GM12801 (cell line): ENCODE measurements at regions not wholly inside any gene's neighbourhood (a gene's known extent, or its start where the extent isn't known, plus 50 kb on each side); places are given as distances from the start of the nearest gene placed in this dataset.

Experiments used
- TF ChIP-seq, protein P1 (sequence below): IDR thresholded peaks from one replicate; pipeline ENCODE4 v1.5.1; 2011; ENCODE audit warnings: control low read depth; ENCODE audit not compliant: insufficient read length; ENCODE audit errors: extremely low read depth

DNA sequence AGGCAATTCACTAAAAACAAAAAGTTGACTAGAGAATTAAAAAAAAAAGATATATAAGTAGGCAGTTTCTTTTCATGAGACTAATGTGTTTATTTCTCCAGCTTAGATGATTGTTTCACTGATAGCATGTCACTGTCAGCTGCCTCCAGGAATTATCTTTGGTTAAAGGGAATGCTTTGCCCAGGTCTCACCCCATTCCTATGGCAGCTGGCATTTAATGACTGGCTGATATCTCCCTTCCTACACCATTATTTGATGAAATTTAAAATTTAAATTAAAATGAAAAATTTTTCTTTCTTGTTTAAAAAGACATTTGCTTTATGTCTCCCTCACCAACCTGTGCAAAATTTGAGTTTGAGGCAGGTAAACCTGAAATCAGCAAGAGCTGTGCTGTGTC, 214.5 kb upstream of the PRSS1 start:
- TF ChIP-seq, protein P1, sequence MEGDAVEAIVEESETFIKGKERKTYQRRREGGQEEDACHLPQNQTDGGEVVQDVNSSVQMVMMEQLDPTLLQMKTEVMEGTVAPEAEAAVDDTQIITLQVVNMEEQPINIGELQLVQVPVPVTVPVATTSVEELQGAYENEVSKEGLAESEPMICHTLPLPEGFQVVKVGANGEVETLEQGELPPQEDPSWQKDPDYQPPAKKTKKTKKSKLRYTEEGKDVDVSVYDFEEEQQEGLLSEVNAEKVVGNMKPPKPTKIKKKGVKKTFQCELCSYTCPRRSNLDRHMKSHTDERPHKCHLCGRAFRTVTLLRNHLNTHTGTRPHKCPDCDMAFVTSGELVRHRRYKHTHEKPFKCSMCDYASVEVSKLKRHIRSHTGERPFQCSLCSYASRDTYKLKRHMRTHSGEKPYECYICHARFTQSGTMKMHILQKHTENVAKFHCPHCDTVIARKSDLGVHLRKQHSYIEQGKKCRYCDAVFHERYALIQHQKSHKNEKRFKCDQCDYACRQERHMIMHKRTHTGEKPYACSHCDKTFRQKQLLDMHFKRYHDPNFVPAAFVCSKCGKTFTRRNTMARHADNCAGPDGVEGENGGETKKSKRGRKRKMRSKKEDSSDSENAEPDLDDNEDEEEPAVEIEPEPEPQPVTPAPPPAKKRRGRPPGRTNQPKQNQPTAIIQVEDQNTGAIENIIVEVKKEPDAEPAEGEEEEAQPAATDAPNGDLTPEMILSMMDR = no peak

DNA sequence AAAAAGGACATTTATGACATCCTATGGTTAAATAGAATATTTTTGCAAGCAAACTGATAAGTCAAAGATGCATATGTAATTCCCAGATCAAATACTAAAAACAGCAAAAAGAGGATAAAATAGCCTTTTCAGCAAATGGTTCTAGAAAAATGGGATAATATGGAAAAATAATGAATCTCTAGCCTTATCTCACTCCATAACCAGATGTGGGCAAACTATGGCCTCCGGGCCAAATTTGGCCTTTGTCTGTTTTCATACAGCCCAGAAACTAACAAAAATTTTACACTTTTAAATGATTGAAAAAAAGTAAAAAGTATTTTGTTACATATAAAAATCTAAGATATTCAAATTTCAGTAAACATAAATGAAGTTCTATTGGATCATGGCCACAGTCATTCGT, 215.4 kb upstream of the PRSS1 start:
- TF ChIP-seq, protein P1 = no peak

DNA sequence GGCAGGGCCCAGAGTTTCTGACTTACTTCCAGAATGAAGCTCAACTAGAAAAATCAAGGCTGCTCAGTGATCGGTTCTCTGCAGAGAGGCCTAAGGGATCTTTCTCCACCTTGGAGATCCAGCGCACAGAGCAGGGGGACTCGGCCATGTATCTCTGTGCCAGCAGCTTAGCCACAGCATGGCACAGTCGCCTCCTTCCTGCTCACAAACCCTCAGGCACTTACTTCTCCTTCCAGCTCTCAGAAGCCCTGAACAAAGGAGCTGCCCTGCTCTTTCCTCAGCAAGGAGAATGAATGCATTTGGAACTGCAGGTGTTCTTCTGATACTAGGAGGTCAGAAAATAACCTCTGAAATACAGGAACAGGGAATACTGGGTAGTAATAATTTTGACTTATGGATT, 219.7 kb upstream of the PRSS1 start:
- TF ChIP-seq, protein P1 = no peak

DNA sequence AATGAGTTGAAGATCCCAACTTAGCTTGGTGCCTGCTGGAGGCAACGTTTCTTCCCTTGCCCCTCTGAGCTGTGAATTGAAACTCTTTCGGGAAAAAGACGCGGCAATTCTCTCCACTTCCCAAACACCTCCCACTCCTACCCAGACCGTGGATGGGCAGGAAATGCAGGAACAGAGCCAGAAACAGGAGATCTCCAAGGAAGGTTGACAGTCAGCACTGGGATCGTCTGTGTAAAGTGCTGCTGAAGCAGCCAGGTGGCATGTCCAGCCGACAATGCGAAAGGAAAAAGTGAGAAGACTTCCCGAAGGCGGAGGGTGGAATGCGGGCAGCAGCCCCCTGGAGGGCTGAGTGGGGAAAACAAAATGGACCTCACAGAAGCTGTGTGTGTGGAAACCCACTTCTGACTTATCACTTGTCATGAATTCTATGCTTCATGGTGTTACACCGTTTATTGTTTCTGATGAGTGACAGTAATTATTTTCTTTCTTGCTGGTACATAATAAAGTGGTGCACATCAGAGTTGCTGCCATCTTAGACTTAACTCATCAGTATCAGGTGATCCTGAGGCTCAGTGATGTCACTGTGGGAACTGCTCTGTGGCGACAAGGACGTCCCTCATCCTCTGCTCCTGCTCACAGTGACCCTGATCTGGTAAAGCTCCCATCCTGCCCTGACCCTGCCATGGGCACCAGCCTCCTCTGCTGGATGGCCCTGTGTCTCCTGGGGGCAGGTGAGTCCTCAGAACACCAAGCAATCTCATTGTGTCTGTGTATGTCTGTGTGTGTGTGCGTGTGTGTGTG, 220.5 kb upstream of the PRSS1 start:
- TF ChIP-seq, protein P1 = no peak

DNA sequence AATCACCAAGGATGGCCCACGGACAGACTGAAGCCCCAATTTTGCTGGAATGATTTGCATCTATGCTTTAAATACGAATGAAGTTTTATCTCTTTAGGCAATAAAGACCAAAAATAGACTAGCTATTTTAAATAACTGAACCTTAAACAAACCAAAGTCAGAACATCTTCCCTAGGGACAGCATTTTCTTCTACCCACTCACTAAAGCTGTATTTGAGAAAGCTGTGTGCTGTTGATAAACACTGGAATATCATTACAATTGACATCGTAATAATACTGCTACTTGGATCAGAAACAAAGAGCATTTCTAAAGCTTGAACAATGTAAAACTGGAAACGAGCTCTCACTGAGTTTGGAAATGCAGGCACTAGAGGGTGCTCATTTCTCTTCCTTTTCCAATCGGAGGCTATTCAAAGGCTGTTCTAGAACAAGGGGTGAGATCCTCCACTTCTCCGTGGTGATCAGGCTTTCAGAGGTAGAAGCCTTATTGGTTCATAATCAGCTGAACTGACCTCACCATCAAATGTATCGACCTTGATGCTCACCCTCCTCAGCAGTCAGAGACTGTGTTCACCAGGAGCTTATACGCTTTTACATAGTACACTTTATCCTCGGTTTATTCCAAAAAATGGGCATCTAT, 225.3 kb upstream of the PRSS1 start:
- TF ChIP-seq, protein P1 = no peak

DNA sequence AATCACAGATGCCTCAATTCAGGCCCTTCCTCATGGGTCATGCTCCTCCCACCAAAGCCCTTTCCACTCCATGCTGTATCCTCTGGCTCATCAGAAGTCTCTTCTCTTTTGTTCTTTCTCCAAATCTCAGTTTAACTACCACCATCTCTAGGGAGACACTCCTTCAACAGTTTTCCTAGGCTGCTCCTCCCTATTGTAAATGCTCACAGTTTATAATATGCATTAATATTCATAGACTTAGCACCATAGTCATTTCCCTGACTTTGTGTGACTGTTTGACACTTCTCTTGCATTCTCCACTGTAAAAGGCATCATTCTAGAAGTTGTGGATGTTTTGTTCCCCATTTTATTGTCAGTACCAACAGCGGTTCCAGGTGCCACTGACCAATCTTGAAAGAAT, 226.5 kb upstream of the PRSS1 start:
- TF ChIP-seq, protein P1 = no peak

DNA sequence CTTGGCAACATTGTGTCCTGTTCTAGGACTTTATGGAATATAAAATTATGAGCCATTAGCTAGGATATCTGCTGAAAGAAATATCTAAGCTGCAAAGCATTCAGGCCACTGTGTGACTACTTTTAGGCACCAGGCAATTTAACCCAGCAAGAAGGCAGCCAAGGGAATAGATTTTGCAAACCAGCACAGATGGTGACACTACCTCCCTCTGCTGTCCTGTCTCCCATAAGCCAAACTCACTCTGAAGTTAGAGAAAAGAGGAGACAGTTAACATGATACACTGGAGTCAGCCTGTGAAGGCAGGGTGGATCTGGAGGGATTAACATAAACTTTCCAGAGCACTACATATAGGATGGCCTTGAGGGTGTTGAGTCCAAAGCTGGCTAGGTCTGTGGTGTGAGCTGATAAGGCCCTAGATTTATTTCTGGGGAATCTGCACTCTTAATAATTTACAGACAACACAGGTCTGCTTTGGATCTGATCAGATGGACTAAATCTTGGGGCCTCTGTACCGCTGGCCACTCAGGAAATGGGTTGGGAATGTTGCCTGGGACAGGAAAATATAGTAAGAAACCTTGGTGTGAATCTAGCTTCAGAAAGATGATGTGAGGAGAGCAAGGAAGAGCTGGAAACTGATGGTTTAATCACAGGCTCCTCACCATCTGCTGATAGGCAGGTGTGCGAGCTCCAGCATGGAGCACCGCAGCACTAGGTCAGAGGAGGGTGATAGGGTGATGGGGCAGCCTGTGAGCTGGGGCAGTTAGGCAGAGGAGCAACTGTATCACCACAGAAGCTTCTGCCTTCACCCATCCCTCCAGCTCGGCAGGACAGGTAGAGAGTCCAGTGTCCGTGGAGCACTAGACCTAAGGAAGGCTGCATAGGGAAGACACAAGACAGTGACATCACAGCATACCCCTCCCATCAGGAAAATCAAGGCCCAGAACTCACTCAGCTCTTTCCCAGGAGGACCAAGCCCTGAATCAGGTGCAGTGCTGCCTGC, 229.9 kb upstream of the PRSS1 start:
- TF ChIP-seq, protein P1 = no peak
